H1 (cell line): ENCODE measurements at regions not wholly inside any gene's neighbourhood (a gene's known extent, or its start where the extent isn't known, plus 50 kb on each side); places are given as distances from the start of the nearest gene placed in this dataset.

Source experiments
- PHF8 ChIP-seq: fragments of 200-600 bp; sonication (generic); conservative IDR thresholded peaks from 2 replicates; pipeline ENCODE4 v1.7.1; 2012; ENCODE audit warnings: low read depth, mild to moderate bottlenecking, inconsistent platforms, low read length, moderate library complexity
- POLR2A ChIP-seq, 2 experiments: IDR thresholded peaks; 1 replicate in 1 of 2; 2 replicates in 1 of 2; pipeline ENCODE4 v1.6.1; 2011; ENCODE audit warnings: low read depth in 2 of 2, low read length in 2 of 2, mild to moderate bottlenecking in 2 of 2; ENCODE audit errors: control extremely low read depth in 1 of 2
- RXRA ChIP-seq: IDR thresholded peaks from 2 replicates; pipeline ENCODE4 v1.6.1; 2011; ENCODE audit warnings: low read depth, mild to moderate bottlenecking, low read length, moderate library complexity; ENCODE audit not compliant: insufficient read depth

- TF ChIP-seq RXRA: no peak
- TF ChIP-seq POLR2A (IDR thresholded peaks at IDR 0.05; ENCODE audit: control extremely low read depth in 1 of 2, low read depth in 2 of 2, low read length in 2 of 2): no peak
- TF ChIP-seq PHF8: no peak
Observed at GRCh38 chr1:29664711-29665110, 428.4 kb downstream of the PTPRU start.
